GM13977 (cell line): ENCODE measurements at regions not wholly inside any gene's neighbourhood (a gene's known extent, or its start where the extent isn't known, plus 50 kb on each side); places are given as distances from the start of the nearest gene placed in this dataset.

Experiments used
- DNase-seq: peaks from one replicate; pipeline ENCODE4 v3.0.0; 2012; ENCODE audit warnings: low spot score
- in situ Hi-C: fragments of 300-500 bp; cut with MboI; formaldehyde crosslinking; loops from one replicate; pipeline ENCODE4 v1.12.0; 2022; ENCODE audit warnings: low sequenced_read_pairs, low pct_unique_long_range_greater_than_20kb, mixed read lengths, inconsistent platforms; ENCODE audit not compliant: unreplicated experiment
- TF ChIP-seq, protein P1 (sequence below): IDR thresholded peaks from 2 replicates; pipeline ENCODE4 v1.5.1; 2012; ENCODE audit warnings: mild to moderate bottlenecking, control low read depth; ENCODE audit not compliant: insufficient read depth; ENCODE audit errors: extremely low read depth, missing control alignments

DNA sequence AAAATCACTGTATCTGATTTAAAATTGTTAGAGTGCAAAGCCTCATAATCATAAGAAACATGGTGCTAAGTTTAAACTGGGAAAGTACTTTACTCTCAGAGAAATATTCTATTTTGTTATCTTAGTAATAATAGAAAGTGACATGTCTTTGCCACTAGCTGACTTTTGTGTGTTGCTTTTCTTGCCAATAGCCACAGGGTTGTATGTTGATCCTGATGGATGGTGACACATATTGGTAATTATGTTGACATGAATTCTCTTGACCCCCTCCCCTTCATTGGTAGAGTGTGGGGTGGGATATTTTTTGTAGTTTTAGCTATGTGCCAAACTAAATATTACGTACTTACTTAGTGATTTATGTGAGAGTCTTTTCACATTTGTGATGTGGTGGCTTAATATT, 103.1 kb upstream of the MAP9 start:
- no peak for DNase-seq
- in situ Hi-C loops: no loop called here
- TF ChIP-seq, protein P1, sequence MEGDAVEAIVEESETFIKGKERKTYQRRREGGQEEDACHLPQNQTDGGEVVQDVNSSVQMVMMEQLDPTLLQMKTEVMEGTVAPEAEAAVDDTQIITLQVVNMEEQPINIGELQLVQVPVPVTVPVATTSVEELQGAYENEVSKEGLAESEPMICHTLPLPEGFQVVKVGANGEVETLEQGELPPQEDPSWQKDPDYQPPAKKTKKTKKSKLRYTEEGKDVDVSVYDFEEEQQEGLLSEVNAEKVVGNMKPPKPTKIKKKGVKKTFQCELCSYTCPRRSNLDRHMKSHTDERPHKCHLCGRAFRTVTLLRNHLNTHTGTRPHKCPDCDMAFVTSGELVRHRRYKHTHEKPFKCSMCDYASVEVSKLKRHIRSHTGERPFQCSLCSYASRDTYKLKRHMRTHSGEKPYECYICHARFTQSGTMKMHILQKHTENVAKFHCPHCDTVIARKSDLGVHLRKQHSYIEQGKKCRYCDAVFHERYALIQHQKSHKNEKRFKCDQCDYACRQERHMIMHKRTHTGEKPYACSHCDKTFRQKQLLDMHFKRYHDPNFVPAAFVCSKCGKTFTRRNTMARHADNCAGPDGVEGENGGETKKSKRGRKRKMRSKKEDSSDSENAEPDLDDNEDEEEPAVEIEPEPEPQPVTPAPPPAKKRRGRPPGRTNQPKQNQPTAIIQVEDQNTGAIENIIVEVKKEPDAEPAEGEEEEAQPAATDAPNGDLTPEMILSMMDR: no peak

DNA sequence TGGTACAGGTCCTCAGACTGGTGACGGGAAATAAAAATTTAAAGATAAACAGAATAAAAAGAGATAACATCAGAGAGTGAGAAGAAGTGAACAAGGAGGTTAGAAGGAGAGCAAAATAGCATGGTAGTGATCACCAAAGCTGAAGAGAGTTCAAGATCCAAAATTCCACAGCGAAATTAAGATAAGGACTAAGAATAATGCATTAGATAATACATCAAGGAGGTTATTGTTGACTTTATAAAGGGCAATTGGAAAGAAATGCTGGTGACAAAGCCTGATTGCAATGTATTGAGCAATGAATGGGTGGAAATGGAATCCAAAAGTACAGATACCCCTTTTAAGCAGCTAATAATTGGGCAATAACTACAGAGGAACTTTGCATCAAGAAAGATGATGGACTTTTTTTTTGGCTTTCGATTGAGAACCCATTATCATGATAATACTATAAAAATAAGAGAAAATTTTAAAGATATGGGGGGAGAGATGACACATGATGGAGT, 101.6 kb upstream of the MAP9 start:
- no peak for DNase-seq
- TF ChIP-seq, protein P1: no peak
- in situ Hi-C loops: no loop called here

DNA sequence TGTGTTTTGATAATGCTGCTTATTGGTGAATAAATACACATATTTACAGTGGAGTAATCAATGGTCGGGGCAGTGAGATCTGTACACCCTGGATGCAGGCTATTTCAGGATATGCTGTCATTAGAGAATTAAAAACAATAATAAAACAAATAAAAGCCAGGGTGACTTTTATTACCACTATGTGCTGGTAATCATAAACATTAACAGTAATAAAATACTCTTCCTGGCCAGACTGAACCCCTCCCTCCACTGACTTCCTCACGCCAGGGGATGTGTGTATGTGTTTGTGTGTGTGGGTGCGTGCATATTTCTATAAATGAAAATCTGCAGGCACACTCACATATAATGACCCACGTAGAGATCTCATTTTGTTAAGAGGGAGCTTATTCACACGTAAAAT, 98.0 kb upstream of the MAP9 start:
- TF ChIP-seq, protein P1: no peak
- in situ Hi-C loops: no loop called here
- no peak for DNase-seq

DNA sequence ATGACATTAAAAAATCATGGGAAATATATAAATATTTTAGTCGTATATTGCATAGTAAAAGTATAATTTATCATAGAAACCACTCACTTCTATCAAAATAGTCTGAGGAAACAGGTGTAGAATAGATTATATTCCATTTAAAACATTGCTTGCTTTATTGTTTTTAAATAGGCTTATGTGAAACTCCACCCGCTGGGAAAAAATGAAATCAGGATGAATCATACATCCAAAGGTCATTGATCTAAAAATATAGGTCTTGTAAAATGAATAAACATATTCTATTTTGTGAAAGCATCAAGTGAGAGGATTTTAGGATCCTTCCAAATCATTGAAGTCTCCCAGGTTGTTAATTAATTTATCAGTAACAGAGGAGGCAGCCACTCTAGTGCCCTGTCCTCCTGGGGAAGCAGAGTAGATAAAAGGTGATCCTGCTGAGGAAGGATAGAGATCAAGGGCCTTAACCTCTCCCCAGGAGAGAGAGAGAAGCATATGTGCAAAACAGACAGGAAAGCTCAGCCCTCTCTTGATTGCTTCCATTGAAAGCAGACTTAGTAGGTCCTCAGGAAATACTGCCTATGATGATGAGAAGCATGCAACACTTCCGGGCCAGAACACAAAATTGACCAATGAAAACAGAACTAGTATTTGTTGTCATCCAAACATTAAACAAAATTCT, 96.8 kb upstream of the MAP9 start:
- TF ChIP-seq, protein P1: no peak
- in situ Hi-C loops: no loop called here
- no peak for DNase-seq

DNA sequence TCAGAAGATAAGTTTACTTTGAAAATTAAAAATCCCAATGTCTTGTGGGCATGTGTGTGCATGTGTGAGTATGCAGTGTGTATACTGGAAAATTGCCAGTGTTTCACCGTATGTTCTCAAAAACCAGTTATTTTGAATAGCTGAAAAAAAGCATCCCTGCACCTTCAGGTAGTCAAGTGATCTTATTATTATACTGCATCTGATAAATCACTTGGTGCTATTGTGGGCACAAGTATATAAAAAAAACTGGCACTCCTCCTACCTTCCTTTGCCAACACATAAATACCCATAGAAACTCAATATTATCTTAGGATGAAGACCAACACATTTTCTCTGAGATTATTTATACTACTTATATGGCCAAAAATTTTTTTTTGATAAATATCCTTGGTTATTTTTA, 91.5 kb upstream of the MAP9 start:
- in situ Hi-C loops: no loop called here
- TF ChIP-seq, protein P1: no peak
- no peak for DNase-seq

DNA sequence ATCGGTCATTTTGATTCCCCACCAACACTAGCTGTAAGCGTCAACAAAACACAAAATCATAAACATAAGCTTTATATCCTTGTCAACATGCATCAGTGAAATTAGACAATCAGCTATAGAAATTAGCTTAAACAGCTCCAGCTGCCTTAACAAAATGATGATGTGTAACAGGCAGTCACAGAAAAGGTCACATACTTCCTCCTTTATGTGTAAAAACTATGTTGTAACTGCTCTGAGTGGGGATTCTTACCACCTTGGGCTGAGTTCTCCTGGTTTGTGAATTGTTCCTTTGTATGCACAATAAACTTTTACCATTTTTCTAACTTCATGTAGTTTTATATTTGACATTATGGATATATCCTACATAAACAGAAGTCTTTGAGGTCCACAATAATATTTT, 73.9 kb upstream of the MAP9 start:
- no peak for DNase-seq
- in situ Hi-C loops: no loop called here
- TF ChIP-seq, protein P1: no peak
